ENCODE measurements at regions not wholly inside any gene's neighbourhood (a gene's known extent, or its start where the extent isn't known, plus 50 kb on each side); places are given as distances from the start of the nearest gene placed in this dataset.
A peak's percentile ranks its signal among the peaks of the same experiment; 100 is the strongest.

DNA sequence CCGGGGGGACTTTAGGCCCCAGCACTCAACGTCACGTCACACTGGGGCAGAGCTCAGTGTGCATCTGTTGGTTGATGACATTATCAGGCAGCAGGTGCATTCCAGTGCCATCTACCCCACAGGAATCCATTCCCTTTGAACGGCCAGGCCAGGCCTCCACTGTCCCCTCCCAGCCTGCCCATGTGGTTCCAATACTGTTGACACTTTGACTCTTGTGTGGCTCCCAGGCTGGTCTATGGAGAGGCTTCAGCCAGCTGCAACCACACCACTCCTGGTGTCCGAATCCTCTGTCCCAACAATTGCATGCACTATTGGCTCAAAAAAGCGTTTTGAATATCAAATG is 92.0 kb upstream of the SIM2 start:
- CTCF ChIA-PET (ENCODE audit: low intra/inter-chr PET ratio, low total read pairs), result no interaction called here
- Histone ChIP-seq H3K79me2 (ENCODE audit: insufficient read depth, low read length) (no peaks in the 10 kb centered on the region), H4K20me1 (ENCODE audit: insufficient read depth, low read length) (no peaks in the 10 kb centered on the region), H3K9me3 (ENCODE audit: low read length) (no peaks in the 10 kb centered on the region), H3K9ac (ENCODE audit: insufficient read depth, low read depth, low read length) (no peak overlapping the region), H3K4me1 (ENCODE audit: insufficient read depth, low read length) (no peaks in the 10 kb centered on the region), H3K27me3 (ENCODE audit: control insufficient read depth in 1 of 2, insufficient read depth in 2 of 2, low read length in 2 of 2) (peaks cover 2 to 32% of the 10 kb centered on the region in 2 experiments; a peak in 2 of 5 replicates), H3K4me2 (ENCODE audit: low read depth, low read length) (no peak overlapping the region), H3K36me3 (replicated peaks in 1 of 2; ENCODE audit: control insufficient read depth in 1 of 2, insufficient read depth in 2 of 2, low read length in 2 of 2) (no peaks in the 10 kb centered on the region), H3K4me3 (replicated peaks in 1 of 3; ENCODE audit: insufficient read depth in 1 of 3, low read depth in 2 of 3, low read length in 3 of 3) (no peak overlapping the region), H3K27ac (ENCODE audit: extremely low read length, insufficient read depth, low read length) (no peak overlapping the region), H2AFZ (ENCODE audit: low read length) (no peak overlapping the region)
- 10% methylated on average over 2 of the region's 6 CpGs for WGBS (ENCODE audit: low lambda C conversion rate)
- FAIRE-seq (no peak), ATAC-seq (peak; percentile 31; the same call in 1 of the 3 replicates), DNase-seq (ENCODE audit: low spot score) (no peak)
- no TSS peak for BruUV-seq (replicated peaks)
- intact Hi-C loops (cut with micrococcal nuclease; ENCODE audit: unreplicated experiment), result no loop called here
- in situ Hi-C loops (cut with HindIII; ENCODE audit: extremely low pct_ligation_motif_present, low pct_unique_long_range_greater_than_20kb), result no loop called here
- POLR2A ChIA-PET, result no interaction called here
- TF ChIP-seq SMAD3 (CRISPR knock-in tag; IDR thresholded peaks at IDR 0.05), result no peak
- no peak for TF ChIP-seq FOXC1 (CRISPR knock-in tag; IDR thresholded peaks at IDR 0.05; ENCODE audit: borderline replicate concordance)
- TF ChIP-seq, protein P1, sequence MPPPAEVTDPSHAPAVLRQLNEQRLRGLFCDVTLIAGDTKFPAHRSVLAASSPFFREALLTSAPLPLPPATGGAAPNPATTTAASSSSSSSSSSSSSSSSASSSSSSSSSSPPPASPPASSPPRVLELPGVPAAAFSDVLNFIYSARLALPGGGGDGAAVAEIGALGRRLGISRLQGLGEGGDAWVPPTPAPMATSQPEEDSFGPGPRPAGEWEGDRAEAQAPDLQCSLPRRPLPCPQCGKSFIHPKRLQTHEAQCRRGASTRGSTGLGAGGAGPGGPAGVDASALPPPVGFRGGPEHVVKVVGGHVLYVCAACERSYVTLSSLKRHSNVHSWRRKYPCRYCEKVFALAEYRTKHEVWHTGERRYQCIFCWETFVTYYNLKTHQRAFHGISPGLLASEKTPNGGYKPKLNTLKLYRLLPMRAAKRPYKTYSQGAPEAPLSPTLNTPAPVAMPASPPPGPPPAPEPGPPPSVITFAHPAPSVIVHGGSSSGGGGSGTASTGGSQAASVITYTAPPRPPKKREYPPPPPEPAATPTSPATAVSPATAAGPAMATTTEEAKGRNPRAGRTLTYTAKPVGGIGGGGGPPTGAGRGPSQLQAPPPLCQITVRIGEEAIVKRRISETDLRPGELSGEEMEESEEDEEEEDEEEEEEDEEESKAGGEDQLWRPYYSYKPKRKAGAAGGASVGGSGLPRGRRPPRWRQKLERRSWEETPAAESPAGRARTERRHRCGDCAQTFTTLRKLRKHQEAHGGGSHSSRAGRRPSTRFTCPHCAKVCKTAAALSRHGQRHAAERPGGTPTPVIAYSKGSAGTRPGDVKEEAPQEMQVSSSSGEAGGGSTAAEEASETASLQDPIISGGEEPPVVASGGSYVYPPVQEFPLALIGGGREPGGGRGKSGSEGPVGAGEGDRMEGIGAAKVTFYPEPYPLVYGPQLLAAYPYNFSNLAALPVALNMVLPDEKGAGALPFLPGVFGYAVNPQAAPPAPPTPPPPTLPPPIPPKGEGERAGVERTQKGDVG (CRISPR knock-in tag; IDR thresholded peaks at IDR 0.05; ENCODE audit: borderline replicate concordance), result no peak
- no peak for TF ChIP-seq ZBTB3 (CRISPR knock-in tag; IDR thresholded peaks at IDR 0.05; ENCODE audit: borderline replicate concordance, low read depth)
- TF ChIP-seq ZNF720 (CRISPR knock-in tag; IDR thresholded peaks at IDR 0.05), result no peak
- TF ChIP-seq, protein P2, sequence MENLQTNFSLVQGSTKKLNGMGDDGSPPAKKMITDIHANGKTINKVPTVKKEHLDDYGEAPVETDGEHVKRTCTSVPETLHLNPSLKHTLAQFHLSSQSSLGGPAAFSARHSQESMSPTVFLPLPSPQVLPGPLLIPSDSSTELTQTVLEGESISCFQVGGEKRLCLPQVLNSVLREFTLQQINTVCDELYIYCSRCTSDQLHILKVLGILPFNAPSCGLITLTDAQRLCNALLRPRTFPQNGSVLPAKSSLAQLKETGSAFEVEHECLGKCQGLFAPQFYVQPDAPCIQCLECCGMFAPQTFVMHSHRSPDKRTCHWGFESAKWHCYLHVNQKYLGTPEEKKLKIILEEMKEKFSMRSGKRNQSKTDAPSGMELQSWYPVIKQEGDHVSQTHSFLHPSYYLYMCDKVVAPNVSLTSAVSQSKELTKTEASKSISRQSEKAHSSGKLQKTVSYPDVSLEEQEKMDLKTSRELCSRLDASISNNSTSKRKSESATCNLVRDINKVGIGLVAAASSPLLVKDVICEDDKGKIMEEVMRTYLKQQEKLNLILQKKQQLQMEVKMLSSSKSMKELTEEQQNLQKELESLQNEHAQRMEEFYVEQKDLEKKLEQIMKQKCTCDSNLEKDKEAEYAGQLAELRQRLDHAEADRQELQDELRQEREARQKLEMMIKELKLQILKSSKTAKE (CRISPR knock-in tag; IDR thresholded peaks at IDR 0.05; ENCODE audit: borderline replicate concordance), result no peak
- TF ChIP-seq, protein P3, sequence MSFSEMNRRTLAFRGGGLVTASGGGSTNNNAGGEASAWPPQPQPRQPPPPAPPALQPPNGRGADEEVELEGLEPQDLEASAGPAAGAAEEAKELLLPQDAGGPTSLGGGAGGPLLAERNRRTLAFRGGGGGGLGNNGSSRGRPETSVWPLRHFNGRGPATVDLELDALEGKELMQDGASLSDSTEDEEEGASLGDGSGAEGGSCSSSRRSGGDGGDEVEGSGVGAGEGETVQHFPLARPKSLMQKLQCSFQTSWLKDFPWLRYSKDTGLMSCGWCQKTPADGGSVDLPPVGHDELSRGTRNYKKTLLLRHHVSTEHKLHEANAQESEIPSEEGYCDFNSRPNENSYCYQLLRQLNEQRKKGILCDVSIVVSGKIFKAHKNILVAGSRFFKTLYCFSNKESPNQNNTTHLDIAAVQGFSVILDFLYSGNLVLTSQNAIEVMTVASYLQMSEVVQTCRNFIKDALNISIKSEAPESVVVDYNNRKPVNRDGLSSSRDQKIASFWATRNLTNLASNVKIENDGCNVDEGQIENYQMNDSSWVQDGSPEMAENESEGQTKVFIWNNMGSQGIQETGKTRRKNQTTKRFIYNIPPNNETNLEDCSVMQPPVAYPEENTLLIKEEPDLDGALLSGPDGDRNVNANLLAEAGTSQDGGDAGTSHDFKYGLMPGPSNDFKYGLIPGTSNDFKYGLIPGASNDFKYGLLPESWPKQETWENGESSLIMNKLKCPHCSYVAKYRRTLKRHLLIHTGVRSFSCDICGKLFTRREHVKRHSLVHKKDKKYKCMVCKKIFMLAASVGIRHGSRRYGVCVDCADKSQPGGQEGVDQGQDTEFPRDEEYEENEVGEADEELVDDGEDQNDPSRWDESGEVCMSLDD (CRISPR knock-in tag; IDR thresholded peaks at IDR 0.05; ENCODE audit: borderline replicate concordance), result no peak

Measured in HepG2 (cell line).